ENCODE measurements at regions not wholly inside any gene's neighbourhood (a gene's known extent, or its start where the extent isn't known, plus 50 kb on each side); places are given as distances from the start of the nearest gene placed in this dataset.

DNA sequence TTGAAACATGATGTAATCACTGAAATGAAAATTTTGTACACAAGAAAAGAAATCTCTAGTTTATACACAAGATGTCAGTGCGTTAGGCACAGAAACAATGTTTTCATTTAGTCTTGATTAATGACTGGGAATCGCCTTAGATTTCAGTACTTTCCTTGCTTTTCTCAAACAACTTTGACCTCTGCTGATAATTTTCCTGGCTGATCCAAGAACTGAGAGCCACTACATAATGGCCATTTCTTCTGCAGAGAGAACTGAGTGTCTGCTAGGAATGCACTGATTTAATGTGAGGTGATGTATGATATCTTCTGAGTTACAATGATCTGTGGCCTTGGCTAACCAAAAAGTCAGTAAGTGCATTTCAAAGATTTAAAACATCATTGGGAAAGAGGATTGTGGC, 308.1 kb downstream of the CTH start (continued):
- TF ChIP-seq, protein P1, sequence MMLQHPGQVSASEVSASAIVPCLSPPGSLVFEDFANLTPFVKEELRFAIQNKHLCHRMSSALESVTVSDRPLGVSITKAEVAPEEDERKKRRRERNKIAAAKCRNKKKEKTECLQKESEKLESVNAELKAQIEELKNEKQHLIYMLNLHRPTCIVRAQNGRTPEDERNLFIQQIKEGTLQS (IDR thresholded peaks at IDR 0.05), result no peak
- TF ChIP-seq, protein P1 (CRISPR knock-in tag; conservative IDR thresholded peaks at IDR 0.05), result no peak
- no peak for TF ChIP-seq CEBPG (CRISPR knock-in tag; IDR thresholded peaks at IDR 0.05)
- no peak for TF ChIP-seq CEBPG (tag; conservative IDR thresholded peaks at IDR 0.05 in 1 of 2, IDR thresholded peaks at IDR 0.05 in 1 of 2)
- TF ChIP-seq CBX8 (IDR thresholded peaks at IDR 0.05; ENCODE audit: borderline replicate concordance, extremely low read depth, low read depth, low read length, poor library complexity, severe bottlenecking), result no peak
- no peak for TF ChIP-seq SMARCC2 (IDR thresholded peaks at IDR 0.05; ENCODE audit: low read depth)

DNA sequence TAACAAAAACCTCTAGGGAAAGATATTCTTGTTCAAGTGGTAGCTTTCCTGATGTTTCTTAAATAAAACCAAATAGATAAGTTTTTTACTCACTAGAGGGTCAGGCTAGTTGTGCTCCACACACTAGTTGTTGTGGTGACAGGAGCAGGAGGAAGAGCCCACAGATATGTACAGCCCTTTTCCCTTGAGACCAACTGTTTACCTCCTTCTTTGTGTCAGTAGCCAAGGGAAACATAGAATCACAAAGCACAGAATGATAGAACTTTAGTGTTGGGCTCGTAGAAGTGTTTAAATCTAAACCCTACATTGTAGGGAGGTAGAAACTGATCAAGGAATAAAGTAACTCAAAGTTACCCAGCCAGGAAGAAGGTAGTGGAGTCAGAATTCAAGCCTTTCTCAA, 309.0 kb downstream of the CTH start:
- no peak for TF ChIP-seq SIN3B (IDR thresholded peaks at IDR 0.05; ENCODE audit: low read depth)
- TF ChIP-seq TCFL5 (CRISPR knock-in tag; conservative IDR thresholded peaks at IDR 0.05), result no peak
- peak; percentile 33; the same call in 1 of the 2 replicates for TF ChIP-seq FOXJ2 (tag; IDR thresholded peaks at IDR 0.05)
- no peak for TF ChIP-seq ZNF165 (CRISPR knock-in tag; IDR thresholded peaks at IDR 0.05; ENCODE audit: borderline replicate concordance)
- no peak for DNase-seq (ENCODE audit: extremely low read depth in 1 of 4, low spot score in 3 of 4)

More for the DNA sequence above, 309.0 kb downstream of the CTH start:
- ATAC-seq (no peak), FAIRE-seq (no peak)
- no peaks in the 10 kb centered on the region for H3K9me3 ChIP-seq (replicated peaks; ENCODE audit: control insufficient read depth, insufficient read depth, low read depth, low read length)
- H3K27ac ChIP-seq (ENCODE audit: extremely low read depth, low read depth, low read length), result no peak overlapping the region
- H3K4me3 ChIP-seq, result no peak overlapping the region
- no peaks in the 10 kb centered on the region for H3K4me1 ChIP-seq (replicated peaks in 1 of 2; ENCODE audit: control insufficient read depth in 2 of 2, insufficient read depth in 2 of 2, low read length in 2 of 2)
- H3K79me2 ChIP-seq (ENCODE audit: control insufficient read depth, insufficient read depth, low read length), result no peaks in the 10 kb centered on the region
- POLR2A ChIA-PET, result no interaction called here
- no peaks in the 10 kb centered on the region for H3K27me3 ChIP-seq (ENCODE audit: control insufficient read depth in 2 of 2, insufficient read depth in 2 of 2, low read length in 2 of 2)
- H3K9me1 ChIP-seq (ENCODE audit: control insufficient read depth, insufficient read depth, low read length), result no peaks in the 10 kb centered on the region
- 36% methylated on average over 1 of the region's 1 CpG for WGBS (ENCODE audit: insufficient coverage, low coverage, missing lambda C conversion rate)
- in situ Hi-C loops (cut with MboI), result no loop called here
- H3K9ac ChIP-seq (ENCODE audit: insufficient read depth in 1 of 2, low read depth in 2 of 2, low read length in 2 of 2), result no peak overlapping the region
- H3K36me3 ChIP-seq (ENCODE audit: control insufficient read depth, insufficient read depth, low read length), result no peaks in the 10 kb centered on the region
- intact Hi-C loops (cut with micrococcal nuclease), result no loop called here
- no peaks in the 10 kb centered on the region for H4K20me1 ChIP-seq (replicated peaks; ENCODE audit: control insufficient read depth, insufficient read depth, low read length)
- no TSS peak for BruUV-seq (replicated peaks)
- H2AFZ ChIP-seq (ENCODE audit: low read depth, low read length), result peak overlapping the region; percentile 32; the same call in 1 of the 2 replicates
- CTCF ChIA-PET (ENCODE audit: low intra/inter-chr PET ratio), result no interaction called here
- no peak overlapping the region for H3K4me2 ChIP-seq (ENCODE audit: insufficient read depth, low read length)

Data from K562 (cell line).